ENCODE measurements at regions not wholly inside any gene's neighbourhood (a gene's known extent, or its start where the extent isn't known, plus 50 kb on each side); places are given as distances from the start of the nearest gene placed in this dataset.
A peak's percentile ranks its signal among the peaks of the same experiment; 100 is the strongest.

- TF ChIP-seq, protein P1, sequence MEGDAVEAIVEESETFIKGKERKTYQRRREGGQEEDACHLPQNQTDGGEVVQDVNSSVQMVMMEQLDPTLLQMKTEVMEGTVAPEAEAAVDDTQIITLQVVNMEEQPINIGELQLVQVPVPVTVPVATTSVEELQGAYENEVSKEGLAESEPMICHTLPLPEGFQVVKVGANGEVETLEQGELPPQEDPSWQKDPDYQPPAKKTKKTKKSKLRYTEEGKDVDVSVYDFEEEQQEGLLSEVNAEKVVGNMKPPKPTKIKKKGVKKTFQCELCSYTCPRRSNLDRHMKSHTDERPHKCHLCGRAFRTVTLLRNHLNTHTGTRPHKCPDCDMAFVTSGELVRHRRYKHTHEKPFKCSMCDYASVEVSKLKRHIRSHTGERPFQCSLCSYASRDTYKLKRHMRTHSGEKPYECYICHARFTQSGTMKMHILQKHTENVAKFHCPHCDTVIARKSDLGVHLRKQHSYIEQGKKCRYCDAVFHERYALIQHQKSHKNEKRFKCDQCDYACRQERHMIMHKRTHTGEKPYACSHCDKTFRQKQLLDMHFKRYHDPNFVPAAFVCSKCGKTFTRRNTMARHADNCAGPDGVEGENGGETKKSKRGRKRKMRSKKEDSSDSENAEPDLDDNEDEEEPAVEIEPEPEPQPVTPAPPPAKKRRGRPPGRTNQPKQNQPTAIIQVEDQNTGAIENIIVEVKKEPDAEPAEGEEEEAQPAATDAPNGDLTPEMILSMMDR (IDR thresholded peaks at IDR 0.05; ENCODE audit: control insufficient read depth, extremely low read depth, insufficient read depth), result no peak
- no peak for DNase-seq (ENCODE audit: low read depth)
- H3K4me3 ChIP-seq (ENCODE audit: low read depth, low read length), result no peak overlapping the region
Measured at GRCh38 chr12:4856596-4856995, 53.1 kb upstream of the KCNA1 start.

DNA sequence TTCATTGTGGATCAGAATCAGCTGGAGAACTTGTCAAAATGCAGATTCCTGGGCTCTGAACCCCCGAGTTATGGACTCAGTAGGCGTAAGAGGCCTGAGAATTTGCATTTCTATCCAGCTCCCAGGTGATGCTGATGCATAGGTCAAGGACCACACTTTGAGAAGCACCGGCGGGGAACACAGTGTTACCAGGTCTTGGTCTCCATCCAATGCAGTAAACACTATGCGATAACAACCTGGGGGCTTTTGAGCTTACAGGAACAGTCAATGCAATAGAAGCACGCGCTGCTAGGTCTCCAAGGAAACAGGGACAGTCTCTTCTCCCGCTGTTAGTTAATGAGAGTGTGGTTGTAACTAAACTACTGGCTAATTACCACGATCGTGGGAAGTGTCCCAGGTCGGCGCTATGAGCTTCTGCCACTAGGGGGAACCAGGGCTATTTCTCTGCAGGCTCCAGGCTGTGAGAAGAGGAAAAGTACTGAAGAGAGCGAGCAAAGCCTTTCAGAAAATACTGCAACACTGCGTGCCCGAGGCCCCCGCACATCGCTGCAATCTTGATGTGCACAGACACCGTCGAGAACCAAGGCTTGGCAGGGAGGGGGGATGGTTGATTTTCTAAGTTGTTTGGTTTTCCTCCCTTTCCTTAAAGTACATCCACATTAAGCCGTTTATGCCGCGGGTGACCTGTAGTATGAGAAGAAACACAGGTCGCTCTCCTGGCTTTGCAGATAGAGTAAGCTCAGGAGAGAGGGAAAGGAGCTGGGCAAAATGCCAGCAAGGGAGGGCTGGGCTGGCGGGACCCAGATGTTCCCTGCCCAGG is 52.0 kb upstream of the KCNA1 start:
- TF ChIP-seq, protein P1 (IDR thresholded peaks at IDR 0.05; ENCODE audit: control insufficient read depth, extremely low read depth, insufficient read depth), result peak; percentile 88
- DNase-seq (ENCODE audit: low read depth), result peak; percentile 38
- H3K4me3 ChIP-seq (ENCODE audit: low read depth, low read length), result peak overlapping the region; percentile 23; the same call in 1 of the 2 replicates

DNA sequence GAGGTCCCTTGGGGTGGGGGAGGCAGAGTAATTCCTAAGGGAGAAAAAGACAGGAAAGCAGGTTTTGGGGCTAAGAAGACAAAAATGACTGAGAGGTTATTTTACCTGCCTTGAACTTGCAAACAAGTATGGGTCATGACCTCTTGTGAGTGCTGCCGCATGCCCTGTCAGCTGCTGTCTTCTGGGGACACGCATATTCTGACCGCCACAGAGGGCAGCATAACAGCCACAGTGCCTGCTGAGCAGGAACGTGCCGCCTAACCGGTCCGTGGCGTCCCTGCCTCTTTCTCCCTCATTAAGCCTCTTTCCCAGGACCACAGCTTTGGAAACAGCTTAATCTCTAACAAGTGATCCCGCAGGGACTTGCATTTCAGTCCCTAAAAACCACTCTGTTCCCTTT is 51.3 kb upstream of the KCNA1 start:
- TF ChIP-seq, protein P1 (IDR thresholded peaks at IDR 0.05; ENCODE audit: control insufficient read depth, extremely low read depth, insufficient read depth), result peak; percentile 75
- peak overlapping the region; percentile 23; the same call in 1 of the 2 replicates for H3K4me3 ChIP-seq (ENCODE audit: low read depth, low read length)
- peak; percentile 49 for DNase-seq (ENCODE audit: low read depth)

GRCh38 chr12:4859478-4860210 is 50.1 kb upstream of the KCNA1 start:
- H3K4me3 ChIP-seq (ENCODE audit: low read depth, low read length), result no peak overlapping the region
- TF ChIP-seq, protein P1 (IDR thresholded peaks at IDR 0.05; ENCODE audit: control insufficient read depth, extremely low read depth, insufficient read depth), result no peak
- no peak for DNase-seq (ENCODE audit: low read depth)
